HS-27A (cell line): ENCODE measurements at regions not wholly inside any gene's neighbourhood (a gene's known extent, or its start where the extent isn't known, plus 50 kb on each side); places are given as distances from the start of the nearest gene placed in this dataset.
"Not testable (repeated sequence)": the region's sequence is repeated elsewhere in the genome, so short reads cannot be mapped to it uniquely, and the experiment has no call there.

Experiments used
- DNase-seq: peaks from one replicate; pipeline ENCODE4 v3.0.0-alpha.2; 2012; ENCODE audit warnings: low read depth, missing footprints

GRCh38 chr11:82216927-82217570 is 516.6 kb downstream of the FAM181B start:
- DNase-seq, result no peak

GRCh38 chr11:82210011-82210410 is 523.7 kb downstream of the FAM181B start:
- no peak for DNase-seq

- DNase-seq, result no peak
Measured at GRCh38 chr11:82195283-82195682, 538.4 kb downstream of the FAM181B start.

GRCh38 chr11:82194521-82194920 is 539.1 kb downstream of the FAM181B start:
- DNase-seq, result no peak

- no peak for DNase-seq
Measured at GRCh38 chr11:82191695-82192094, 542.0 kb downstream of the FAM181B start.

GRCh38 chr11:82185925-82186324 is 547.7 kb downstream of the FAM181B start:
- no peak for DNase-seq

GRCh38 chr11:82184966-82185365 is 548.7 kb downstream of the FAM181B start:
- DNase-seq, result no peak

GRCh38 chr11:82183346-82183745 is 550.3 kb downstream of the FAM181B start:
- DNase-seq, result no peak

GRCh38 chr11:82182697-82183096 is 551.0 kb downstream of the FAM181B start:
- DNase-seq, result not testable (repeated sequence)

- DNase-seq, result not testable (repeated sequence)
Measured at GRCh38 chr11:82181796-82182195, 551.9 kb downstream of the FAM181B start.

GRCh38 chr11:82176945-82177344 is 556.7 kb downstream of the FAM181B start:
- DNase-seq, result no peak

GRCh38 chr11:82176365-82176764 is 557.3 kb downstream of the FAM181B start:
- no peak for DNase-seq

- DNase-seq, result no peak
Measured at GRCh38 chr11:82174610-82175009, 559.1 kb downstream of the FAM181B start.

- DNase-seq, result no peak
Measured at GRCh38 chr11:82146789-82147188, 586.9 kb downstream of the FAM181B start.

GRCh38 chr11:82118946-82119345 is 614.7 kb downstream of the FAM181B start:
- no peak for DNase-seq

GRCh38 chr11:82117362-82117761 is 616.3 kb downstream of the FAM181B start:
- DNase-seq, result no peak

- no peak for DNase-seq
Measured at GRCh38 chr11:82105331-82105998, 628.2 kb downstream of the FAM181B start.

GRCh38 chr11:82092904-82093303 is 640.8 kb downstream of the FAM181B start:
- DNase-seq, result no peak

- no peak for DNase-seq
Measured at GRCh38 chr11:82089426-82089825, 644.2 kb downstream of the FAM181B start.

GRCh38 chr11:82085493-82085892 is 648.2 kb downstream of the FAM181B start:
- DNase-seq, result no peak

GRCh38 chr11:82082976-82083375 is 650.7 kb downstream of the FAM181B start:
- DNase-seq, result no peak

GRCh38 chr11:82080160-82080559 is 653.5 kb downstream of the FAM181B start:
- DNase-seq, result no peak

GRCh38 chr11:82076126-82076525 is 657.5 kb downstream of the FAM181B start:
- DNase-seq, result no peak

GRCh38 chr11:82059505-82059904 is 674.2 kb downstream of the FAM181B start:
- no peak for DNase-seq
